SU-DHL-6 (cell line): ENCODE measurements at regions not wholly inside any gene's neighbourhood (a gene's known extent, or its start where the extent isn't known, plus 50 kb on each side); places are given as distances from the start of the nearest gene placed in this dataset.

ENCODE experiments used
- CTCF ChIP-seq: fragments of 200-600 bp; sonication (generic); IDR thresholded peaks from one replicate; pipeline ENCODE4 v1.5.1; 2017; ENCODE audit warnings: antibody characterized with exemption, mild to moderate bottlenecking, low read length, moderate library complexity; ENCODE audit not compliant: insufficient read depth, poor library complexity, severe bottlenecking
- EZH2phosphoT487 ChIP-seq: fragments of 200-600 bp; sonication (generic), shearing (Covaris generic); conservative IDR thresholded peaks from 2 replicates; pipeline ENCODE4 v1.6.1; 2018; ENCODE audit warnings: mild to moderate bottlenecking, antibody characterized with exemption, low read length, moderate library complexity, mixed read lengths

- TF ChIP-seq CTCF (no peak), EZH2phosphoT487 (no peak)
Observed at GRCh38 chr15:95826412-95827195, 503.9 kb upstream of the NR2F2 start.
